Spleen (tissue), 11 donors: ENCODE measurements at regions not wholly inside any gene's neighbourhood (a gene's known extent, or its start where the extent isn't known, plus 50 kb on each side); places are given as distances from the start of the nearest gene placed in this dataset.

Source experiments
- DNase-seq: peaks from one replicate; pipeline ENCODE4 v3.0.0-alpha.2; 2020
- H3K27ac ChIP-seq, 8 donors: fragments of 200-600 bp; sonication (generic) in 7 of 8; 1 replicate in 4 of 8; 2 replicates in 4 of 8; pipeline versions ENCODE4 v1.5.0 to v1.8.0; 2016 to 2021; ENCODE audit warnings: inconsistent platforms in 4 of 8, mild to moderate bottlenecking in 4 of 8, moderate library complexity in 1 of 8
- H3K27me3 ChIP-seq, 7 donors: fragments of 200-600 bp; sonication (generic) in 6 of 7; replicated peaks in 1 of 7; 1 replicate in 4 of 7; 2 replicates in 3 of 7; pipeline versions ENCODE4 v1.5.0 to v1.8.0; 2016 to 2021; ENCODE audit warnings: inconsistent platforms in 3 of 7, mild to moderate bottlenecking in 1 of 7
- H3K36me3 ChIP-seq, 6 donors: fragments of 200-600 bp; sonication (generic) in 5 of 6; 1 replicate in 4 of 6; 2 replicates in 2 of 6; pipeline versions ENCODE4 v1.5.0 to v1.8.0; 2016 to 2021; ENCODE audit warnings: inconsistent platforms in 2 of 6
- H3K4me1 ChIP-seq, 6 donors: fragments of 200-600 bp; sonication (generic) in 5 of 6; 1 replicate in 3 of 6; 2 replicates in 3 of 6; pipeline versions ENCODE4 v1.5.0 to v1.8.0; 2016 to 2021; ENCODE audit warnings: inconsistent platforms in 3 of 6
- H3K4me3 ChIP-seq, 8 donors: fragments of 200-600 bp; sonication (generic) in 7 of 8; 1 replicate in 4 of 8; 2 replicates in 4 of 8; pipeline versions ENCODE4 v1.5.0 to v1.8.0; 2016 to 2021; ENCODE audit warnings: inconsistent platforms in 4 of 8, mild to moderate bottlenecking in 4 of 8, moderate library complexity in 2 of 8
- H3K9me3 ChIP-seq, 8 donors: fragments of 200-600 bp; sonication (generic) in 7 of 8; 1 replicate in 4 of 8; 2 replicates in 4 of 8; pipeline versions ENCODE4 v1.5.0 to v1.8.0; 2016 to 2021; ENCODE audit warnings: inconsistent platforms in 4 of 8
- CTCF ChIP-seq, 11 experiments: fragments of 200-600 bp in 7 of 11; fragments of 450-650 bp in 4 of 11; sonication (generic) in 4 of 11; IDR thresholded peaks in 8 of 11; conservative IDR thresholded peaks in 3 of 11; 1 replicate in 7 of 11; 2 replicates in 4 of 11; pipeline versions ENCODE4 v1.4.0 to v1.8.0; 2016 to 2021; ENCODE audit warnings: antibody characterized with exemption in 11 of 11, inconsistent platforms in 4 of 11, mild to moderate bottlenecking in 1 of 11
- POLR2A ChIP-seq, 3 donors: fragments of 450-650 bp; IDR thresholded peaks; one replicate each; pipeline ENCODE4 v1.5.1; 2017; ENCODE audit warnings: antibody characterized with exemption in 3 of 3, mild to moderate bottlenecking in 1 of 3
- POLR2AphosphoS5 ChIP-seq, 3 donors: sonication (generic); formaldehyde crosslinking; IDR thresholded peaks; one replicate each; pipeline ENCODE4 v1.5.1; 2017; ENCODE audit warnings: antibody characterized with exemption in 3 of 3
- WGBS, 5 donors: extraction: QIAGEN DNeasy Blood & Tissue Kit in 3 of 5; methylation state at CpG; one replicate each; pipeline versions ENCODE4 v1.1.5 to v1.1.7; 2013 to 2018; 5-methylcytosine and 5-hydroxymethylcytosine counted together
- intact Hi-C: fragments of 100-400 bp; cut with DNase I; formaldehyde crosslinking; loops from one replicate; pipeline ENCODE4 v1.15.0; 2023; ENCODE audit warnings: low total_unique reads
- donor health status: healthy with polysubstance abuse.
- donor health status: DM: no; HTN: no; CAD: no; lungs with moderate emphysema.
- donor health status: DM: no; HTN: no; CAD: no.
- donor health status: Bipolar disorder and iron deficiency.
- donor health status: healthy.
- donor health status: DM: no; HTN: no; CAD: no.
- donor health status: DM: yes; HTN: yes; CAD: no.

GRCh38 chr11:121780971-121781370 is 328.2 kb upstream of the SORL1-AS1 start:
- H3K36me3 ChIP-seq = no peaks in the 10 kb centered on the region
- intact Hi-C loops = no loop called here
- H3K27ac ChIP-seq = no peak overlapping the region
- no peaks in the 10 kb centered on the region for H3K27me3 ChIP-seq
- H3K9me3 ChIP-seq = peaks cover 0 to 11% (median 4%) of the 10 kb centered on the region in 8 donors
- DNase-seq = no peak
- H3K4me1 ChIP-seq = no peaks in the 10 kb centered on the region
- H3K4me3 ChIP-seq = no peak overlapping the region
- TF ChIP-seq CTCF (IDR thresholded peaks at IDR 0.05 in 8 of 11, conservative IDR thresholded peaks at IDR 0.05 in 3 of 11) (no peak), POLR2A (IDR thresholded peaks at IDR 0.05) (no peak), POLR2AphosphoS5 (IDR thresholded peaks at IDR 0.05) (no peak)
- WGBS, 5 donors = 52 to 73% (median 63%) methylated on average over 2 of the region's 2 CpGs

GRCh38 chr11:121777056-121777455 is 324.3 kb upstream of the SORL1-AS1 start:
- TF ChIP-seq POLR2AphosphoS5 (IDR thresholded peaks at IDR 0.05) (no peak), CTCF (IDR thresholded peaks at IDR 0.05 in 8 of 11, conservative IDR thresholded peaks at IDR 0.05 in 3 of 11) (no peak), POLR2A (IDR thresholded peaks at IDR 0.05) (no peak)
- intact Hi-C loops = no loop called here
- no peaks in the 10 kb centered on the region for H3K4me1 ChIP-seq
- DNase-seq = no peak
- no peak overlapping the region for H3K4me3 ChIP-seq
- H3K27me3 ChIP-seq = no peaks in the 10 kb centered on the region
- H3K27ac ChIP-seq = no peak overlapping the region
- peaks cover 0 to 4% (median 0%) of the 10 kb centered on the region in 8 donors for H3K9me3 ChIP-seq
- 74 to 87% (median 80%) methylated on average over 3 of the region's 3 CpGs for WGBS, 5 donors
- H3K36me3 ChIP-seq = no peaks in the 10 kb centered on the region

GRCh38 chr11:121775276-121775675 is 322.5 kb upstream of the SORL1-AS1 start:
- H3K27me3 ChIP-seq = no peaks in the 10 kb centered on the region
- H3K9me3 ChIP-seq = no peaks in the 10 kb centered on the region
- intact Hi-C loops = no loop called here
- 64 to 75% (median 66%) methylated on average over 5 of the region's 5 CpGs for WGBS, 5 donors
- H3K36me3 ChIP-seq = no peaks in the 10 kb centered on the region
- H3K4me1 ChIP-seq = no peaks in the 10 kb centered on the region
- no peak overlapping the region for H3K27ac ChIP-seq
- no peak for DNase-seq
- H3K4me3 ChIP-seq = no peak overlapping the region
- TF ChIP-seq POLR2AphosphoS5 (IDR thresholded peaks at IDR 0.05) (no peak), POLR2A (IDR thresholded peaks at IDR 0.05) (no peak), CTCF (IDR thresholded peaks at IDR 0.05 in 8 of 11, conservative IDR thresholded peaks at IDR 0.05 in 3 of 11) (no peak)

GRCh38 chr11:121773076-121773475 is 320.3 kb upstream of the SORL1-AS1 start:
- H3K4me3 ChIP-seq = no peak overlapping the region
- no peaks in the 10 kb centered on the region for H3K36me3 ChIP-seq
- no peaks in the 10 kb centered on the region for H3K27me3 ChIP-seq
- H3K4me1 ChIP-seq = no peaks in the 10 kb centered on the region
- H3K27ac ChIP-seq = no peak overlapping the region
- TF ChIP-seq CTCF (IDR thresholded peaks at IDR 0.05 in 8 of 11, conservative IDR thresholded peaks at IDR 0.05 in 3 of 11) (no peak), POLR2A (IDR thresholded peaks at IDR 0.05) (no peak), POLR2AphosphoS5 (IDR thresholded peaks at IDR 0.05) (no peak)
- 93 to 95% (median 94%) methylated on average over 2 of the region's 2 CpGs for WGBS, 5 donors
- intact Hi-C loops = no loop called here
- no peak for DNase-seq
- H3K9me3 ChIP-seq = no peaks in the 10 kb centered on the region
